ENCODE measurements at regions not wholly inside any gene's neighbourhood (a gene's known extent, or its start where the extent isn't known, plus 50 kb on each side); places are given as distances from the start of the nearest gene placed in this dataset.

DNA sequence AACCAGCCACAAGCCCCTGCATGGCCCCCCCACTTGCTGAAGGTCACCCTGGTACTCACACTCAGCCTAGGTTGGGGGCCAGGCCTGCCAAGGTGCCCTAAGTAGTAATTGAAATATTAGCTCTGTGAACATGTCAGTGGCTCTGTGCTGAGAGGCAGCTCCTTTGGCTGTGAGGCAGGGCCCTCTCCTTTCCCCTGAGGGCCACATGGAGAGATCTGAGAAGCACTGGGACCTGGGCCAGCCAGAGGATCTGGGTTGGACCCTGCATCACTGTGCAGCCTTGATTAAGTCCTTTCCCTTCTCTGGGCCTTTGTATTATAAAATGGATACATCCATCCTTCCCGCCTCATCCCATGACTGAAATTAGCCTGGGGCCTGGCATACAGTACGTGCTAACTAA is 58.0 kb upstream of the FAM222A start (continued):
- no peak for TF ChIP-seq ZNF567 (CRISPR knock-in tag; IDR thresholded peaks at IDR 0.05; ENCODE audit: borderline replicate concordance)
- TF ChIP-seq, protein P1, sequence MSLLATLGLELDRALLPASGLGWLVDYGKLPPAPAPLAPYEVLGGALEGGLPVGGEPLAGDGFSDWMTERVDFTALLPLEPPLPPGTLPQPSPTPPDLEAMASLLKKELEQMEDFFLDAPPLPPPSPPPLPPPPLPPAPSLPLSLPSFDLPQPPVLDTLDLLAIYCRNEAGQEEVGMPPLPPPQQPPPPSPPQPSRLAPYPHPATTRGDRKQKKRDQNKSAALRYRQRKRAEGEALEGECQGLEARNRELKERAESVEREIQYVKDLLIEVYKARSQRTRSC (CRISPR knock-in tag; IDR thresholded peaks at IDR 0.05; ENCODE audit: low read depth) = no peak
- TF ChIP-seq FOXK1 (CRISPR knock-in tag; IDR thresholded peaks at IDR 0.05; ENCODE audit: borderline replicate concordance, low read depth) = no peak
- no peak for TF ChIP-seq NBN (conservative IDR thresholded peaks at IDR 0.05)
- no peak for TF ChIP-seq ZNF792 (CRISPR knock-in tag; IDR thresholded peaks at IDR 0.05)
- no peak for TF ChIP-seq SNAI1 (CRISPR knock-in tag; IDR thresholded peaks at IDR 0.05; ENCODE audit: borderline replicate concordance)
- TF ChIP-seq ZNF572 (CRISPR knock-in tag; IDR thresholded peaks at IDR 0.05) = no peak
- no peak for TF ChIP-seq ZNF343 (CRISPR knock-in tag; IDR thresholded peaks at IDR 0.05)
- no peak for TF ChIP-seq ZMAT3 (CRISPR knock-in tag; conservative IDR thresholded peaks at IDR 0.05)
- TF ChIP-seq, protein P2, sequence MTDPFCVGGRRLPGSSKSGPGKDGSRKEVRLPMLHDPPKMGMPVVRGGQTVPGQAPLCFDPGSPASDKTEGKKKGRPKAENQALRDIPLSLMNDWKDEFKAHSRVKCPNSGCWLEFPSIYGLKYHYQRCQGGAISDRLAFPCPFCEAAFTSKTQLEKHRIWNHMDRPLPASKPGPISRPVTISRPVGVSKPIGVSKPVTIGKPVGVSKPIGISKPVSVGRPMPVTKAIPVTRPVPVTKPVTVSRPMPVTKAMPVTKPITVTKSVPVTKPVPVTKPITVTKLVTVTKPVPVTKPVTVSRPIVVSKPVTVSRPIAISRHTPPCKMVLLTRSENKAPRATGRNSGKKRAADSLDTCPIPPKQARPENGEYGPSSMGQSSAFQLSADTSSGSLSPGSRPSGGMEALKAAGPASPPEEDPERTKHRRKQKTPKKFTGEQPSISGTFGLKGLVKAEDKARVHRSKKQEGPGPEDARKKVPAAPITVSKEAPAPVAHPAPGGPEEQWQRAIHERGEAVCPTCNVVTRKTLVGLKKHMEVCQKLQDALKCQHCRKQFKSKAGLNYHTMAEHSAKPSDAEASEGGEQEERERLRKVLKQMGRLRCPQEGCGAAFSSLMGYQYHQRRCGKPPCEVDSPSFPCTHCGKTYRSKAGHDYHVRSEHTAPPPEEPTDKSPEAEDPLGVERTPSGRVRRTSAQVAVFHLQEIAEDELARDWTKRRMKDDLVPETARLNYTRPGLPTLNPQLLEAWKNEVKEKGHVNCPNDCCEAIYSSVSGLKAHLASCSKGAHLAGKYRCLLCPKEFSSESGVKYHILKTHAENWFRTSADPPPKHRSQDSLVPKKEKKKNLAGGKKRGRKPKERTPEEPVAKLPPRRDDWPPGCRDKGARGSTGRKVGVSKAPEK (CRISPR knock-in tag; IDR thresholded peaks at IDR 0.05; ENCODE audit: borderline replicate concordance) = no peak
- TF ChIP-seq, protein P3, sequence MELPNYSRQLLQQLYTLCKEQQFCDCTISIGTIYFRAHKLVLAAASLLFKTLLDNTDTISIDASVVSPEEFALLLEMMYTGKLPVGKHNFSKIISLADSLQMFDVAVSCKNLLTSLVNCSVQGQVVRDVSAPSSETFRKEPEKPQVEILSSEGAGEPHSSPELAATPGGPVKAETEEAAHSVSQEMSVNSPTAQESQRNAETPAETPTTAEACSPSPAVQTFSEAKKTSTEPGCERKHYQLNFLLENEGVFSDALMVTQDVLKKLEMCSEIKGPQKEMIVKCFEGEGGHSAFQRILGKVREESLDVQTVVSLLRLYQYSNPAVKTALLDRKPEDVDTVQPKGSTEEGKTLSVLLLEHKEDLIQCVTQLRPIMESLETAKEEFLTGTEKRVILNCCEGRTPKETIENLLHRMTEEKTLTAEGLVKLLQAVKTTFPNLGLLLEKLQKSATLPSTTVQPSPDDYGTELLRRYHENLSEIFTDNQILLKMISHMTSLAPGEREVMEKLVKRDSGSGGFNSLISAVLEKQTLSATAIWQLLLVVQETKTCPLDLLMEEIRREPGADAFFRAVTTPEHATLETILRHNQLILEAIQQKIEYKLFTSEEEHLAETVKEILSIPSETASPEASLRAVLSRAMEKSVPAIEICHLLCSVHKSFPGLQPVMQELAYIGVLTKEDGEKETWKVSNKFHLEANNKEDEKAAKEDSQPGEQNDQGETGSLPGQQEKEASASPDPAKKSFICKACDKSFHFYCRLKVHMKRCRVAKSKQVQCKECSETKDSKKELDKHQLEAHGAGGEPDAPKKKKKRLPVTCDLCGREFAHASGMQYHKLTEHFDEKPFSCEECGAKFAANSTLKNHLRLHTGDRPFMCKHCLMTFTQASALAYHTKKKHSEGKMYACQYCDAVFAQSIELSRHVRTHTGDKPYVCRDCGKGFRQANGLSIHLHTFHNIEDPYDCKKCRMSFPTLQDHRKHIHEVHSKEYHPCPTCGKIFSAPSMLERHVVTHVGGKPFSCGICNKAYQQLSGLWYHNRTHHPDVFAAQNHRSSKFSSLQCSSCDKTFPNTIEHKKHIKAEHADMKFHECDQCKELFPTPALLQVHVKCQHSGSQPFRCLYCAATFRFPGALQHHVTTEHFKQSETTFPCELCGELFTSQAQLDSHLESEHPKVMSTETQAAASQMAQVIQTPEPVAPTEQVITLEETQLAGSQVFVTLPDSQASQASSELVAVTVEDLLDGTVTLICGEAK (IDR thresholded peaks at IDR 0.05) = no peak
- TF ChIP-seq, protein P3 (CRISPR knock-in tag; IDR thresholded peaks at IDR 0.05) = no peak

All from HepG2 (cell line).